Natural killer cell (primary cell): ENCODE measurements at regions not wholly inside any gene's neighbourhood (a gene's known extent, or its start where the extent isn't known, plus 50 kb on each side); places are given as distances from the start of the nearest gene placed in this dataset.

Experiments
- ATAC-seq, 3 donors: fragments of 150-1000 bp in 2 of 3; fragments of 200-7000 bp in 1 of 3; cut with Tn5 transposase; 1 replicate in 1 of 3; 2 replicates in 2 of 3; pipeline ENCODE4 v1.10.0; 2021; ENCODE audit warnings: mild to moderate bottlenecking in 2 of 3, moderate library complexity in 2 of 3
- DNase-seq, 2 donors: peaks; one replicate each; pipeline versions ENCODE4 v3.0.0 to v3.0.0-alpha.2; 2013 to 2021; ENCODE audit warnings: mixed read lengths in 1 of 2
- H3K27ac ChIP-seq: one replicate; pipeline ENCODE4 v1.5.1; 2013; ENCODE audit warnings: mild to moderate bottlenecking, low read length
- H3K27me3 ChIP-seq: one replicate; pipeline ENCODE4 v1.6.1; 2013; ENCODE audit warnings: low read length; ENCODE audit not compliant: control insufficient read depth, insufficient read depth
- H3K36me3 ChIP-seq: one replicate; pipeline ENCODE4 v1.6.1; 2013; ENCODE audit warnings: low read length; ENCODE audit not compliant: control insufficient read depth, insufficient read depth
- H3K4me1 ChIP-seq: one replicate; pipeline ENCODE4 v1.6.1; 2013; ENCODE audit warnings: low read length; ENCODE audit not compliant: control insufficient read depth, insufficient read depth
- H3K4me3 ChIP-seq: one replicate; pipeline ENCODE4 v1.5.1; 2013; ENCODE audit warnings: low read length
- H3K9me3 ChIP-seq: one replicate; pipeline ENCODE4 v1.6.1; 2013; ENCODE audit warnings: low read length; ENCODE audit not compliant: control insufficient read depth, insufficient read depth
- H3K27ac Mint-ChIP-seq, 2 donors: one replicate each; pipeline ENCODE4 v1.8.0; 2022; ENCODE audit warnings: mild to moderate bottlenecking in 2 of 2, mixed read lengths in 2 of 2, moderate library complexity in 1 of 2
- H3K27me3 Mint-ChIP-seq, 2 donors: one replicate each; pipeline ENCODE4 v1.8.0; 2022; ENCODE audit warnings: low read depth in 2 of 2, mixed read lengths in 2 of 2
- H3K36me3 Mint-ChIP-seq: one replicate; pipeline ENCODE4 v1.8.0; 2022; ENCODE audit warnings: mixed read lengths
- H3K4me1 Mint-ChIP-seq, 2 donors: one replicate each; pipeline ENCODE4 v1.8.0; 2022; ENCODE audit warnings: mixed read lengths in 2 of 2
- H3K4me3 Mint-ChIP-seq: one replicate; pipeline ENCODE4 v1.8.0; 2022; ENCODE audit warnings: mild to moderate bottlenecking, moderate library complexity, mixed read lengths
- H3K9me3 Mint-ChIP-seq, 2 donors: one replicate each; pipeline ENCODE4 v1.8.0; 2022; ENCODE audit warnings: mixed read lengths in 2 of 2
- WGBS: methylation state at CpG from one replicate; pipeline ENCODE4 v1.1.7; 2013; ENCODE audit warnings: missing lambda C conversion rate; ENCODE audit not compliant: insufficient coverage; 5-methylcytosine and 5-hydroxymethylcytosine counted together
- intact Hi-C: fragments of 100-400 bp; cut with micrococcal nuclease; formaldehyde crosslinking; loops from one replicate; pipeline ENCODE4 v1.14.2; 2022
- TF ChIP-seq, protein P1 (sequence below): fragments of 200-600 bp; IDR thresholded peaks from one replicate; pipeline ENCODE4 v1.8.0; 2022; ENCODE audit warnings: antibody characterized with exemption

DNA sequence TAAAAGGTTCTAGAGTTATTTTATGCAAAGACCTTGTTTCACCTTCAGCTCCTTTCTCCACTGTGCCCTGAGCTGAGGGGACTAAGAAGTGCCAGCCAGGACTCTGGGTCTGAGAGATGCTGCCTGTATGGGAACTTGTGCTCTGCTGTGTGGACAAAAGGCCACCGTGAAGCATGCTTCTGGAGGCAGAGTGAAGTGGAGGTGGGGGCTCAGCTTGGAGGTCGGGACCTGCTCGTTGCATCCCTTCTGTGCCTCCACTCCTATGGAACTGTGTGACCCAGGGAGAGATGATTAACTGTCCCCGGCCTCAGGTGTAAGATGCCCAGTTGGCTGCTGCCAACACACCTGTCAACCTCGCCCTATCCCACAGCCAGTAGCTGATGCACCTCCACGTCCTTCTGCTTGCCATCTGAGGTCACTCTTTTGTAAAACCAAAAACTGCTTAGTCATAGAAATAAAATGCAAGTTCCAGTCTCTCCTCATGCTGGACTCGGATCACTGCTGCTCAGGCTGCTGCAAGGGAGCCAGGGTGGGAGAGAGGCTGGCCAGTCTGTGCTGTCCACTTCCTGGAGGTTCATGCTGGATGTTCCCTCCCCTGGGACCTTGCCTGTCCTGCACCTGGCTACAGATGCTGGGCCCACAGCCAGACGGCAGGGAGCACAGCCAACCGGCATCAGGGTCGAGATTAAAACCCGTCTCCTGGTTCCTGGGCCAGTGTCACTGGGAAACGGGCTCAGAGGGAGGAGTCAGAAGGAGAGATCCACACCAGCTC, 113.2 kb downstream of the ACKR3 start:
- Mint-ChIP-seq H3K27me3 (peaks cover 17 to 51% of the 10 kb centered on the region in 2 donors), H3K4me3 (no peak overlapping the region), H3K4me1 (no peaks in the 10 kb centered on the region), H3K9me3 (no peaks in the 10 kb centered on the region), H3K36me3 (no peaks in the 10 kb centered on the region), H3K27ac (no peak overlapping the region)
- no peaks in the 10 kb centered on the region for H3K36me3 ChIP-seq
- H3K27me3 ChIP-seq: no peaks in the 10 kb centered on the region
- TF ChIP-seq, protein P1, sequence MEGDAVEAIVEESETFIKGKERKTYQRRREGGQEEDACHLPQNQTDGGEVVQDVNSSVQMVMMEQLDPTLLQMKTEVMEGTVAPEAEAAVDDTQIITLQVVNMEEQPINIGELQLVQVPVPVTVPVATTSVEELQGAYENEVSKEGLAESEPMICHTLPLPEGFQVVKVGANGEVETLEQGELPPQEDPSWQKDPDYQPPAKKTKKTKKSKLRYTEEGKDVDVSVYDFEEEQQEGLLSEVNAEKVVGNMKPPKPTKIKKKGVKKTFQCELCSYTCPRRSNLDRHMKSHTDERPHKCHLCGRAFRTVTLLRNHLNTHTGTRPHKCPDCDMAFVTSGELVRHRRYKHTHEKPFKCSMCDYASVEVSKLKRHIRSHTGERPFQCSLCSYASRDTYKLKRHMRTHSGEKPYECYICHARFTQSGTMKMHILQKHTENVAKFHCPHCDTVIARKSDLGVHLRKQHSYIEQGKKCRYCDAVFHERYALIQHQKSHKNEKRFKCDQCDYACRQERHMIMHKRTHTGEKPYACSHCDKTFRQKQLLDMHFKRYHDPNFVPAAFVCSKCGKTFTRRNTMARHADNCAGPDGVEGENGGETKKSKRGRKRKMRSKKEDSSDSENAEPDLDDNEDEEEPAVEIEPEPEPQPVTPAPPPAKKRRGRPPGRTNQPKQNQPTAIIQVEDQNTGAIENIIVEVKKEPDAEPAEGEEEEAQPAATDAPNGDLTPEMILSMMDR: no peak
- no peaks in the 10 kb centered on the region for H3K9me3 ChIP-seq
- 88% methylated on average over 12 of the region's 12 CpGs for WGBS
- no peak overlapping the region for H3K4me3 ChIP-seq
- no peaks in the 10 kb centered on the region for H3K4me1 ChIP-seq
- no peak overlapping the region for H3K27ac ChIP-seq
- DNase-seq (no peak), ATAC-seq (no peak)
- intact Hi-C loops: no loop called here

DNA sequence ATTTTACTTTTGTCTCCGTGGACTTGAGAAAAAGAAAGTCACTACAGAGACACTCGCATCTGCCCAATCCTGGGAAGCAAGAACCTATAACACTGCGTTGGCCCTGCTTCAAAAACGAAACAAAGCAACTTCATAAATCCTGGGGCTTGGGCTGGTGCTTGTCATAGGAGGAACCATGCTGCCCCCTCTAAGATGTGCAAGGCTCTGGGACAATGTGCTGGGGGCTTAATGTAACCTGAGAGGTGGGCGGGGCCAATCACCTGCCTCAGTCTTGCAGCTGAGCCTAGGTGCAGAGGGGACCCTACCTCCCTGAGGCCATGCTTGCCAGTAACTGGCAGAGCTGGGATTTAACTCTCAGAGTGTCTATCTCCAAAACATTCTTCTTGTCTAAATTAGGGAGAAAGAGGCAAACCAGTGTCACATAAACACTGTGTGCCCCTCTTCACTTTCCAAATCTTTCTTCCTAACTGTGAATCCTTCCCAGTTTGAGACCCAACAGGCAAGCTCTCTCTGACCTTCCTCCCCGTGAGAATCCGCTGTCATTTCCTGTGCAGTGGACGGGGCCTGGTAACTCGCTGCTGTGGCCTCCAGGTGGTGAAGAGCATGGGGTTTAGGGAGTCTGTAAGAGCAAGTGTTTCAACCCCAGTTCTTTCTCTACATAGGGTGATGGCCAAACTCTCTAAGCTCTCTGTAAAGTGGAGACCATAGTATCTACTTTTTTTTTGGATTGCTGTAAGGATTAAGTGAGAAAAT, 115.1 kb downstream of the ACKR3 start:
- DNase-seq (no peak), ATAC-seq (no peak)
- Mint-ChIP-seq H3K36me3 (no peaks in the 10 kb centered on the region), H3K4me1 (no peaks in the 10 kb centered on the region), H3K27me3 (peaks cover 15 to 41% of the 10 kb centered on the region in 2 donors), H3K9me3 (no peaks in the 10 kb centered on the region), H3K4me3 (no peak overlapping the region), H3K27ac (no peak overlapping the region)
- no peaks in the 10 kb centered on the region for H3K36me3 ChIP-seq
- TF ChIP-seq, protein P1: no peak
- no peak overlapping the region for H3K4me3 ChIP-seq
- H3K4me1 ChIP-seq: no peaks in the 10 kb centered on the region
- no peaks in the 10 kb centered on the region for H3K27me3 ChIP-seq
- 84% methylated on average over 9 of the region's 9 CpGs for WGBS
- intact Hi-C loops: no loop called here
- H3K9me3 ChIP-seq: no peaks in the 10 kb centered on the region
- H3K27ac ChIP-seq: no peak overlapping the region

DNA sequence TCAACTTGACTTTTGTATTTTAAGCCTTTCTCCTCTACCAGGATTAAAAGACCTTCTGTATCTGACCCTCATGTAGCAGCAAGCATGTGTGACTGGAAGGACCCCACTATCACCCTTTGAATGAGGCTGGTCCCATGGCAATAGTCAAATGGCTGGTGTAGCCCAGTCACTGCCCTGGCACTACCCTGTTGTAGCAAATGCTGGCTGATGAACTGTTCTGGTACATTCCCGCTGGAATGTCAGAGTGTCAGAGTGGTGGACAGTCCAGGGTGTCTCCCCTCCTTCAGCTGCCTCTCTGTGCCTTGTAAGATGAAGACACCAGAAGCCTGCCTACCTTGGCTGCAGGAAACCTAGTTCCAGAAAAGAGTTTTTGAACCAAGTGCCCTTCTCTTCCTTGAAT, 115.7 kb downstream of the ACKR3 start:
- intact Hi-C loops: no loop called here
- Mint-ChIP-seq H3K9me3 (no peaks in the 10 kb centered on the region), H3K27me3 (peaks cover 15 to 37% of the 10 kb centered on the region in 2 donors), H3K4me3 (no peak overlapping the region), H3K4me1 (no peaks in the 10 kb centered on the region), H3K27ac (no peak overlapping the region), H3K36me3 (no peaks in the 10 kb centered on the region)
- TF ChIP-seq, protein P1: no peak
- 76% methylated on average over 1 of the region's 1 CpG for WGBS
- DNase-seq (no peak), ATAC-seq (no peak)
- no peak overlapping the region for H3K4me3 ChIP-seq
- H3K4me1 ChIP-seq: no peaks in the 10 kb centered on the region
- H3K36me3 ChIP-seq: no peaks in the 10 kb centered on the region
- no peaks in the 10 kb centered on the region for H3K27me3 ChIP-seq
- no peak overlapping the region for H3K27ac ChIP-seq
- H3K9me3 ChIP-seq: no peaks in the 10 kb centered on the region
